NCI-H1417 (cell line): ENCODE measurements at regions not wholly inside any gene's neighbourhood (a gene's known extent, or its start where the extent isn't known, plus 50 kb on each side); places are given as distances from the start of the nearest gene placed in this dataset.
A peak's percentile ranks its signal among the peaks of the same experiment; 100 is the strongest.

Experiments
- DNase-seq, 3 experiments: peaks; one replicate each; lab custom pipeline; 2025; lab: John Stamatoyannopoulos, UW

DNA sequence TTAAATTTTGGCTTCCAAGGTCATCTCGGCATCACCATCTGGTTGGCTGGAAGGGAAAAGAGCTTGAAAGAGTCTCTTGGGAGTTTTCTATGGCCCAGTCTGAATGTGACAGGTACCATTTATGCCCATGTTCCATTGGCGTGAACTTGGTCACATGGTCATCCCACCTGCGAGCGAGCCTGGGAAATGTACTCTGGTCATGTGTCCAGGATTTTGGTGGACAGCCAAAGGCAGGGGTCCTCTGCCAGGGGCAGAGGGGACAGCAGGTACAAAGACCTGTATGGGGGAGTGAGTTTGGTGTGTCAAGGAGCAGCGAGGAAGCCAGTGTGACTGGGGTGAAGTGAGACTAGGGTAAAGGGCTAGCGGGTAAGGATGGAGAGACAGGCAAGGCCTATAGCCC lies 112.6 kb downstream of the CDC5L start:
- DNase-seq: no peak

DNA sequence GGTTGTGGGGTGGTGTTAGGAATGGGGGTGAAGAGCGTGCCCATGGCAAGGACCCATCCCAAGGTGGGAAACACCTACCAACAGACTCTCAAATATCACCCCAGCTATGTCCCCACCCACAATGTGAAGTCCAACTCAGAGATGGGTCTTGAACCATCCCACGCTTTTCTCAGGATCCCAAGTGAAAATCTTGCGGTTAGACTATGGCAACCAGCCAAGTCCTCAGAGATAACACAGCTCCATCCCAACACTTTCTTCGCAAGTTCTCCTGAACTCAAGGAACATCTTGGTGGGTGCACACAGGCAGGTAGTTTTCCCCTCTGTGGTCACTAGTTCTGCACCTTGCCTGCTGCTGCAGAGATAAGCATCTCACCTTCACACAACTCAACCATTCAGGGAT lies 116.0 kb downstream of the CDC5L start:
- DNase-seq: no peak

DNA sequence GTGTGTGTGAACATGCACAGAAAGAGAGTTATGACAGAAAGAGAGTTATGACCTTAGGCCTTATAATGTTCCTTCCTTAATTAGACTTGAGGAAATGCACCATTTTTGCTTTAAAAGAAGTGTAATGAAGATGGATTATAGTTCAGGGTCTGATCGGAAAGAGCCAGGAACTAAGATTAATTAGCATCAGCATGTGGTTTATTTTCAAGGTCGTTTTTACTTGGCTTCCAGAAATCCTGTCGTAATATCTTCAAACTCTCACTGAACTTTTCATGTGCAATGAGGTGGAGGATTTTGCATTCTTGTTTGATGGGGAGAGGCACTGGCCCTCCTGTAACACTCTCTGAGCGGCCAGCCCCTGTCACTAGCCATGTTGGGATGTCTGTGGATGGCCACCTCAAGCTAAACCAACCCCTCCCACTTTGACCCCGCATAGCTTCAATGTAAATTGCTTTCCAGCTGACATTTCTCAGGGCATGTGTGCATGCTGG lies 116.8 kb downstream of the CDC5L start:
- DNase-seq: no peak

DNA sequence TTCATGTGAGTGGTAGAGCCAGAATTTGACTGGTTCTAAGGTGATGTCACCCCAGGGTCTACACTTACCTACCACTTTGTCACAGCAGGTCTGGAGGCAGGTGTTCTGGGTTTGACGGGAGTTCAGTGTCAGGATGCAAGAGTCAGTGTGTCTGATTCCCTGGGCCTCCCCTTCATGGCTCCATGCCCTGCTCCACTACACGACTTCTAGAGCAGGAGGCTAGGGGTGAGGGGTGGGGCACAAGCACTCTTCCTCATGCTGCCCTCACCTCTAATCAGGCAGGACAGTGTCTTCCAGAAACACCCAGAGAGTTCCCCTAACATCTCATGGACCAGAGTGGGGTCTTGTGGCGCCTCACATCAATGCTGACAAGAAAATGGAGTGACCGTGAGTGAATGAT lies 118.2 kb downstream of the CDC5L start:
- DNase-seq: no peak

DNA sequence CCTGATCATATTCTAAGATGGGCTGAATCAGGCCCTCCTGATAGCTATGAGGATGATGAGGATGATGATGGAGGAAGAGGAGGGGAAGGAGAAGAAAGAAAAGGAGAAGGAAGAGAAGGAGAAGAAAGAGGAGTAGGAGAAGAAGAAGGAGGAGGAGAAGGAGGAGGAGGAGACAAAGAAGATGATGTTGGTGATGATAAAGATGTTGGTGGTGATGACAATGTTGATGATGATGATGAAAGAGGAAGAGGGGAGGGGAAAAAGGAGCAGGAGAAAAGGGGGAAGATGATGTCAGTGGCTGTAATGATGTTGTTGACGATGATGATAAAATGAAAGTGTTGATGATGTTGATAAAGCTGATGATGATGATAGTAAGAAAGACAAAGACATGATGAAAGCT lies 119.5 kb downstream of the CDC5L start:
- DNase-seq: no peak

DNA sequence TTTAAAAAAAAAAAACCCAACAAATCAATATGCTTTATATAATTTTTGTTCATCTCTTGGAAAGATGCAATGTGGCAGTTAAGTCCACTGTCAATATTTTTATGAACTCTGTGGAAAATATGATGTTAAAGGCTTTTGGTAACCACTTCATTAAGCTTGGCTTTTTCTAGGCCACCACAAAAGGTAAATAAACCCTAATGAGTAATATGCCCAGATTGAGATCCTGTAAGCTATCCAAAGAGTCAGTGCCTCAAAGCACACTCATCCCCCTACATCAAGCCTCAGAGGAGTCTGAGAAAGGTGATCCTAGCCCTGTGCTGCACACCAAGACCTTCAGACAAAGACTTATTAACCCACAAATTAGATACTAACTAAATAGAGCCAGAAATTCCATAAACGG lies 121.1 kb downstream of the CDC5L start:
- no peak for DNase-seq

DNA sequence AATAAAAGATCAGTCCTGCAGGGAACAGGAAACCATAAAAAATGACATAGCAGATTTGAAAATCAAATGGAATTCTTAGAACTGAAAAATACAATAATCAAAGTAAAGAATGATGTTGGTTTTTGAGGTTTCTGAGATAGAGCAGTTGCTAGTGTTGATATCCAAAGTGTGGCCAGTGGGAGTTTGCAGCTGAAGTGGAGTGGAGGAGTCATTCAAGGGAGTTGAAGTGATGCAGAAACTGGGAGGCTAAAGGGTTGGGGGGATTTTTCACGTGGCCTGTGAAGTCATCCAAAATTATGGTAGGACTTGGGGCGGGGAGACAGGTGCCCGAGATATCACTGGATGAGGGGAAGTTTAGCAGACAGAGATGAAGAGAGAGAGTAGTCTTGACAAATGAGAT lies 123.6 kb downstream of the CDC5L start:
- no peak for DNase-seq

DNA sequence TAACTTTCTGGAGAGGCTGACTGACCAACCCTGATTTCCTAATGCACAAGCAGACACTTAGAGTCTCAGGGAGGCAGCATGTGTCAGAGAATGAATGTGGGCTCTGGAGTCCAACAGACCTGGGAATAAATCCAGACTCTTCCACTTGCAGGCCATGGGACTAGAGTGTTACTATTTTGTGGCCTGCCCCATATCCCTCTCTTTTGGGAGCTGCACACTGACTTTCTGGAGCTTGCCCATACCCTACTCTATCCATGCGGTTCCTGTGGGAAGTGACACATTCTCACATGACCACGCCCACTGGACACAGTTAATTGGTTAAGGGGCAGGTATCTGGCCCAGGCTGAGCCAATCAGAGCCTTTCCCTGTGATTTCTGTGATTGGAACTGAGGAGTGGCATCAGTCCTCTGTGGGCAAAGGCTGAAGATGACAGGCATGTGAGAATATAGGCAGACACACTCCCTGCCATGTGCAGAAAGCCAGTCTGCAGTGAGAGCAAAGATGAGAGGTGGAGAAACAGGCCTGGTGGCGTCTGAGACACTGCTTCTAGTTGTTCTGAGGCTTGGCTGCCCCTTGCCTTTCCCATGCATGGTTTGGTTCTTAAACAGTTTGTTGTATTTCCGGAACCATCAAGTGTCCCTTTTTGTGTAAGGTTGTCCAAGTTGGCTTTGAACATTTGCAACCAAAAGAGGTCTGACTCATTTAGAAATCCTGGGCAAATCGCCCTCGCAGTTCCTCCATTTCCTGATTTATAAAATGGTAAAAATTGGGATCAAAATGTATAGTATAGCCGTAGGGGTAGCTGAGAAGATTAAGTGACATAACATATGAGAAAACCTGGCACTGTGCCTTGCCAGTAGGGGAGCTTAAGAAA lies 125.6 kb downstream of the CDC5L start:
- peak in 1 of 3 experiments; percentile 6 for DNase-seq

DNA sequence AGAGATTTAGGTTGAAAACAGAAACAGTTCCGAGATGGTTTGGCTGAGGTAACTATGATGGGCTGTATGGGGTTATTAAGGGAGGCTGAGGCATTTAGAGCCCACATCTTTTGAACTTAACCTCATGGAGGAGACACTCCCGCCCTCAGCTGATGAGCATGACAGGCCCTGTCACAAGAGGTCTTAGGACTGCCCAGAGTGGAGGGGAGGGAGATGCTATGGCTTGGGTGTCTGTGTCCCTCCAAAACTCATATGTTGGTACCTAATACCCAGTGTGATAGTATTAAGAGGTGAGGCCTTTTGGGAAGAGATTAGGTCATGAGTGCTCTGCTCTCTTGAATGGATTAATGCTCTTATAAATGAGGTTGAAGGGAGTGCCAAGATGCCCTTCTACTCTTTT lies 126.6 kb downstream of the CDC5L start:
- no peak for DNase-seq

DNA sequence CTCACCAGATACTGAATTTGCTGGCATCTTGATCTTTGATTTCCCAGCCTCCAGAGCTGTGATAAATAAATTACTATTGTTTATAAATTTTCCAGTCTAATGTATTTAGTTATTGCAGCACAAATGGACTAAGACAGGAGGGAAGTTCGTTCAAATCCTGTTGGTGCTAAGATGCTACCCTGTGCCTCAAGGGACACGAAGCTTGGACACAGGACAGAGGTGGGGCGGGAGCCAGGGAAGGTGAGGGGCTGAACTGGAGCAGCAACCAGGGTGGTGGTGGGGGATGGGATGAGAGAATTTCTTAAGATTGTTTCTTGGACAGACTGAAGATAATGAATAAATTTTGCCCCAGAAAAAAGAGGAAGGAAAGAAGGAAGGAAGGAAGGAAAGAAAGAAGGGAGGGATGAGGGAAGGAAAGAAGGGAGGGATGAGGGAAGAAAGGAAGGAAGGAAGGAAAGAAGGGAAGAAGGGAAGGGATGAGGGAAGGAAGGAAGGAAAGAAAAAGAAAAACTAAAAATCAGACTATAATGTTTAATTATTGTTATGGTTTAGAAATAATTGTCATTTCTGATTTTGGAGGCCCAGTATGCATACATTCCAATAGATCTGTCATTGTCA lies 127.2 kb downstream of the CDC5L start:
- DNase-seq: no peak

DNA sequence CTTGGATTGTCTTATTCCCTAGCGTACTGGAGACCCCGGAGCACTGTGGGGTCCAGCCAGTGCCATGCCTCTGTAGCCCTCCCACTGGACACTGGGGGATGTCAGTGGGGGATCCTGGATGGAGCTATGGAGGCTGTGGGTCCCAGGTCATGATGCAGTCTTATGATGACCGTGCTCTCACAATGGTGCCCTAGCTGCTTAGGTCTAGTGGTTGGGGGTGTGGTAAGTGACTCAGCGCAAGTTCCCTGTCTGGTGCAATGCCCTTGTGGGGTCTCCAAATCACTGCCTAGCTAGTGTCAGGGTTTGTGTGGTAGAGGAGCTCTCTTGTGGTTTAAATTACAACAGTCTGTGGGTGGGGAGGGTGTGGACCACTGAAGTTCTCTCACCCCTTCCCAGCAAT lies 135.4 kb downstream of the CDC5L start:
- no peak for DNase-seq

DNA sequence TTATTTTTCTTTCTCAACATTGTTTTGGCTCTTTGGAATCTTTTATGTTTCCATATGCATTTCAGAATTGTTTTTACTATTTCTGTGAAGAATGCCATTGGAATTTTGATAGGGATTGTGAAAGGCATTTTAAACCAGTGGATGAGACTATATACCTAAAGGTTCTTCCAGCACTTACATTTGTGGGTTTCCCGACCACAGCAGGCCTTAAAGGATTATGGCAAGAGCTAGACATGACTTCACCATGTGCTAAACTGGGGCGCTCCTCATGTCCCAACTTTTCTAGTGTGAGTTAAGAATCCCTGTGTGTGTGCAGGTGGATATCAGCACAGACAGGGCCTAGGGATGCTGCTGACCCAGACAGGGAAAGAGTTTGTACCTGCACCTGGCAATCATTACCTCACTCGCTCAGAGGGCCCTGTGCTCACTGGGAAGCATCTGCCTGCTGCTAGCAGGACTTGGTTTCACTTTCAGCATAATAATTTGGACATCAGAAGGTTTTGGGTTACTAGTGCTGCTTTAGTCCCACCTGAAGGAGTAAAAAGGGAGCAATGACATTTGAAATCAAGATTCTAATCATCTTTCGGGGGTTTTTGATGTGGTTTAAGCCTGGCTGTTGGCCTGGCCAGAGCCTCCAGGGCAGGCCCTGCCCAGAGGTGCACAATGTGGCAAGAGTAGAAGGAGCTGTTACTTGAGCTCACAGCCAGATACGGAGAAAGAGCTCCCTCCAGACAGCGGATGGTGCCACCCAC lies 137.1 kb downstream of the CDC5L start:
- DNase-seq: no peak

DNA sequence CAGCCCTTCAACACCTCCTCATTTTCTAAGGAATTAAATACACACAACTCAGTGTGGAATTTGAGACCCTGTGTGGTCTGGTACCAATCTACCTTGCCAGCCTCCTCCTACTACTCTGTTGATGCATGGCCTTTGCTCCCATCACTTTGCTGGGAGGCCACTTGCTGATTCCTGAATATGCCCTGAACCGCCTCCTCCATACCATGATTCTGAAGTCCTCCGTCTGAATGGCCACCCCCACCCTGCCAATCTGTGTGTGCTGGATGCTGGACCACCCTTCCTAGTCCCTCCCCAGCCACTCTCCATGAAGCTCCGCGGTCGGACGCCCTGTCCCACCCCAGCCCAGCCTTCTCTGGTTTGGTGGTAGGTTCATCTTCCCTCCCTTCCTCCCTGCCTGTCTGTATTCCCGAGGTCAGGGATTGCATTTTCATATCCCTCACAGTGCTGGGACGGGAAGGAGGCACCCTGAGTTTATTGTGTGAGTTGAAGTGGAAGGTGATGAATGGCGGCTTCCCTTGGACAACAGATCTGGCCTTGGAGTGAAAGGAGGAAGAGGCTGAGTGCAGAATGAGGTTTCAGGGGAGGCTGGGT lies 138.3 kb downstream of the CDC5L start:
- no peak for DNase-seq

DNA sequence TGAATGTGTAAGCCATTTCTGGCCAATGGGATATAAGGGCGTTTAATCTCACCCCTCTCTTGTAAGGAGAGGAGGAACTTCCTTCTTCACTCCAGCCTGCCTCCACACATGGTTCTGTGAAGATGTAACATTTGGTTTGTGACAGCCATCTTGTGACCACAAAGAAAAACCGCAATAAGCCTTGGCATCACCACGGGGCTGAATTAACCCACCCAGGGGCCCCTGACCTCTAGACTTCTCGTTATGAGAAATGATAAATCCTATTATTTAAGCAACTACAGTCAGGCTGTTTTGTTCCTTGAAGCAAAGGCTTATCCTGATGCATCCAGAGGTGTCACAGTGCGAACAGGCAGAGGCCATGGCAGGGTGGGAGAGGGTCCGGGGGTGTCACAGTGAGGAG lies 139.7 kb downstream of the CDC5L start:
- no peak for DNase-seq

DNA sequence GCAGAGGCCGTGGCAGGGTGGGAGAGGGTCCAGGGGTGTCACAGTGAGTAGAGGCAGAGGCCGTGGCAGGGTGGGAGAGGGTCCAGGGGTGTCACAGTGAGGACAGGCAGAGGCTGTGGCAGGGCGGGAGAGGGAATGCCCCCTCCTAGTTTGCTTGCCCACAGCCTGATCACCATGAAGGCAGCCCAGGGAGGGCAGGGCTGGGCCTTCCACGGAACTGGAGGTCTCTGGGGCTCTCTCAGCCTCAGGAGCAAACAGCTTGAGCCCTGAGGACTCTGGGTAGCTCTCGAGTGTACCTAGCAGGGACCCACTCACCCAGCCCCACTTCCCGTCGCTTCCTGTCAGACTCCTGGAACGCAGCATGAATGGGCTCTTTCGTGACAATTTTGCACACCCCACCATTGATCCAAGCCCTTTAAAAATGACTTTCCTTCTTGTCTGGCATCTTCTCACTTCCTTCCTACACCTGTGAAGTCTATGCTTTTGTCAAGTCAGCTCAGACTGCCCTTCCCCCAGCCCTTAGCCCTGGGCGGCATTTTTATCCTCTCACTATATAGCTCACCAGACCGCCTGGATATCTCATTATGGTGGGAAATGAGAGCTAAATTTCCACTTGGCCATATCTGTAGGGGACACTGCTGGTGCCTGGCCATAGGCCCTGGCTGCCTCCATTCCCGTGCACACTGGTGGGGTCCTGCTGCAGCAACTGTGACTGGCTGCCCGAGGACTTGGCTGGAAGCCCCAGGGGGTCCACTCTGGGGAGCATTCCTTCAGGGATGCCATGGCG lies 140.3 kb downstream of the CDC5L start:
- no peak for DNase-seq

DNA sequence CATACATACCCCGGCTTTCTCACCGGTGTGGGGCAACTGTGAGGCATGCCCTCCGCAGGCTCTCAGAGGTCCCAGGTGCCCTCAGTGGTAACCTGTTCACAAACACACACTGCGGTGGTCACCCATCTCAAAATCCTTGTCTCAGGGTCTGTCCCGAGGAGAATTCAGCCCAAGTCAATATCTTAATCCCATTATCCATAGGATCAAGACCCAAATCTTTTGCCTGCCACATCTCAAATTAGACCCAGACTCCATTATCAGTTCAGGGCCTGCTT lies 140.8 kb downstream of the CDC5L start:
- no peak for DNase-seq

DNA sequence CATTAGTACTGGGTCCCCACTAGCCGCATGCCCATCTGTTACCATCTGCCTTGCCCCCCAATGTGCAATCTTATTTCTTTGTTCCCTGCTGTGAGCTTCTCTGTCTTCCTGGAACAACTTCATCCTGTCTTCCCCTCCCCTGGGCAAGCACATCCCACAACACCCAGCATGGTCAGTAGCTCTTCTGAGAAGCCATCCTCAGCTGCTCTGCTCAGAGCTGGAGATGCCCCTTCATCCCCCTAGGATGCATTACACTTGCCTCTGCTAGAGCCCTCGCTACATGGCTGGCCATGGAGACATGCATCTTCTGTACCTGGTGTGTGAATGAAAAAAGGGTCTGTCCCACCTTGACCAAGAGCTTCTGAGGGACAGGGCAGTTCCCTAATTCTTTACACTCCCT lies 141.2 kb downstream of the CDC5L start:
- no peak for DNase-seq

DNA sequence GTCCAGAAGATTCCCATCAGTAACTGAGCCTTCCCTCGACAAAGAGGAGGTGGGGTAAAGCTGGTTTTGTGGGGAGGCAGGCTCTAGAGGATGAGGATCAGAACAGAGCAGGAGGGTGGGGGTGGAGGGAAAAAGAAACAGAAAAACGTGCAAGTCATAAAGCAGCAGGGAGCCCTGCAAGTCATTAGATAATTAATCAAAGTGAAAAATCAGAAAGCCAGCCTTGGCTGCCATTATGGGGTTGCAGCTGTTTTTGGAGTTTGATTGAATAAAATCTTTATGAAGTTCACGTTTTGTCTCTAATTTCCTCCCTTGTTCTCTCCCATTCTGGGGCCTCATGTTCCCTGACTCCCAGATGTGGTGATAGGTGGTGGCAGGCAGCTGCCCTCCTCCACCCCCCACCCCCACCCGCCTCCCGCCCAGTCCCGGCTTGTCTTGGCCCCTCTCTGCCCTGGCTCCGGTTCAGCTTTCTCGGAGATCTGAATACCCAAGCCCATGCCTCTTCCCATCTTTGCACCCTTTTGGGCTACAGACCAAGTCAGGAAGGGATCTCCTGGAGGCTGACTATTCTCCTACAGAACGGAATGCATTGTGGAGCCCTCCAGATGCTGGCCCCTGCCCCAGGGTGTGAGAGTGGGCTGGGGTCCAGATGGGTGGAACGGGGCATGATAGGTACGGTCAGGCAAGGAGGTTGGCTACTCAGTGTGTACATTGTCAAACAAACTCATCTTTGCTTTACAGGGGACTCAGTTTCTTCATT lies 141.8 kb downstream of the CDC5L start:
- DNase-seq: no peak

DNA sequence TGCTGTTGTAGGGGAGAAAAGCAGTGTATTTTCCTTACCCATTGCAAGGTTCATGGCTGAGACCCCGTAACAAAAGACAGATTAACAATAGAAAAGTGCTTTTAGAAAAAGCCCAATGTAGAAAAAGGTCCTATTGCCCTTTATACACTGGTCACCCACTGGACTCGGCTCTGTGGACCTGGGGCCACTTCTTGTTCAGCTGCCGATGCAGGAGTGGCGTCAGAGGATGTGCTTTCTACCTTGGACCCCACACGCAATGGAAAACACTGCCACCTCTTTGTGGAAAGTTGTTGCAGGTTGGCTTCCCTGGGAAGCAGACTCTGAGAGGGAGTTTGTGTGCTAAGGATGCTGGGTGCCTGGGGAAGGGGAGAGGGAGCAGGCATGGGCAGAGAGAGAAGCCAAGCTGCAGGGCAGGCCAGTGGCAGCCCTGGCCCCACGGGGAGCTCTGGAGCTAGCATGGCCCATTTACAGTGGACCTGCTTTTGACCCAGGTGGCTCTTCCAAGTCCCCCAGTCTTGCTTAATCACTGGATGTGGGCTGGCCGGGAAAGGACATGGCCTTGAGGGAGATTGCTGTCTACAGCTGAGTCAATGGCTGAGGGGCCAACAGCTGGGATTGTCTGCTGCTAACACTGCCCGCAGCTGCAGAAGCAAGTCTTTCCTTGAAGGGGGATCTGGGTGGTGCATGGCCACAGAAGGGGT lies 142.9 kb downstream of the CDC5L start:
- no peak for DNase-seq

DNA sequence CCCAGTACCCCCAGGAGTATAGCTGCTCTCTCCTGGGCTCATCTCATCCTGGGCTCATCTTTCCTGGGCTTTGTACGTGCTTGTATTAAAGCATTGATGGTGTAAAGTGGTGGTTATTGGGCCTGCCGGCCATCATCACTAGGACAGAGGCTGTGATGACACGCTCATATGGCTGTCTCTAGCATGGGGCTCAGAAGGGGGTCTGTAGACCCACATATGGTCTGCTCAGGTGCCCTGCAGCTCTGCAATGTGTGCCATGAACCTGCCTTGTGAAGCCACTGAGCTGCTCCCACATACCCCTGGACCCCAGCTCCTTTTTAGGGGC lies 143.4 kb downstream of the CDC5L start:
- no peak for DNase-seq
